Nephron (organoid): ENCODE measurements at regions not wholly inside any gene's neighbourhood (a gene's known extent, or its start where the extent isn't known, plus 50 kb on each side); places are given as distances from the start of the nearest gene placed in this dataset.
A peak's percentile ranks its signal among the peaks of the same experiment; 100 is the strongest.

Experiments
- H3K27ac Mint-ChIP-seq, 3 experiments: 2 replicates each; pipeline ENCODE4 v1.8.0; 2020; ENCODE audit warnings: mixed read lengths in 3 of 3, mild to moderate bottlenecking in 2 of 3, moderate library complexity in 1 of 3
- H3K27me3 Mint-ChIP-seq: 2 replicates; pipeline ENCODE4 v1.8.0; 2021; ENCODE audit warnings: low read depth, mild to moderate bottlenecking, moderate library complexity, mixed read lengths
- H3K36me3 Mint-ChIP-seq: 2 replicates; pipeline ENCODE4 v1.8.0; 2020; ENCODE audit warnings: low read depth, mixed read lengths
- H3K4me1 Mint-ChIP-seq: 2 replicates; pipeline ENCODE4 v1.8.0; 2020; ENCODE audit warnings: mixed read lengths
- H3K4me3 Mint-ChIP-seq, 3 experiments: 2 replicates each; pipeline ENCODE4 v1.8.0; 2020; ENCODE audit warnings: mild to moderate bottlenecking in 3 of 3, mixed read lengths in 3 of 3, moderate library complexity in 2 of 3
- H3K9me3 Mint-ChIP-seq: 2 replicates; pipeline ENCODE4 v1.8.0; 2020; ENCODE audit warnings: mixed read lengths
- CTCF ChIP-seq, 3 experiments: fragments of 200-600 bp; sonication (generic); IDR thresholded peaks; one replicate each; pipeline ENCODE4 v1.5.0; 2021; ENCODE audit warnings: antibody characterized with exemption in 3 of 3; ENCODE audit not compliant: unreplicated experiment in 3 of 3

GRCh38 chr10:27599546-27599945 lies 95.4 kb downstream of the RAB18 start:
- H3K27me3 Mint-ChIP-seq: no peaks in the 10 kb centered on the region
- H3K4me1 Mint-ChIP-seq: peaks cover 6% of the 10 kb centered on the region
- no peak for TF ChIP-seq CTCF (IDR thresholded peaks at IDR 0.05; ENCODE audit: unreplicated experiment in 3 of 3)
- no peak overlapping the region for H3K27ac Mint-ChIP-seq
- peaks cover 18% of the 10 kb centered on the region for H3K9me3 Mint-ChIP-seq
- no peak overlapping the region for H3K4me3 Mint-ChIP-seq
- no peaks in the 10 kb centered on the region for H3K36me3 Mint-ChIP-seq

GRCh38 chr10:27600930-27601329 lies 96.8 kb downstream of the RAB18 start:
- TF ChIP-seq CTCF (IDR thresholded peaks at IDR 0.05; ENCODE audit: unreplicated experiment in 3 of 3): no peak
- no peaks in the 10 kb centered on the region for H3K27me3 Mint-ChIP-seq
- H3K4me1 Mint-ChIP-seq: peaks cover 6% of the 10 kb centered on the region
- H3K27ac Mint-ChIP-seq: peak overlapping the region in 1 of 3 experiments; percentile 28
- no peaks in the 10 kb centered on the region for H3K36me3 Mint-ChIP-seq
- peaks cover 14% of the 10 kb centered on the region for H3K9me3 Mint-ChIP-seq
- H3K4me3 Mint-ChIP-seq: no peak overlapping the region

GRCh38 chr10:27601503-27601902 lies 97.4 kb downstream of the RAB18 start:
- Mint-ChIP-seq H3K9me3 (peaks cover 8% of the 10 kb centered on the region), H3K27me3 (peaks cover 5% of the 10 kb centered on the region)

GRCh38 chr10:27601946-27602538 lies 97.9 kb downstream of the RAB18 start:
- H3K4me1 Mint-ChIP-seq: peaks cover 6% of the 10 kb centered on the region
- H3K9me3 Mint-ChIP-seq: peaks cover 3% of the 10 kb centered on the region
- H3K36me3 Mint-ChIP-seq: no peaks in the 10 kb centered on the region
- H3K27me3 Mint-ChIP-seq: peaks cover 9% of the 10 kb centered on the region
- H3K4me3 Mint-ChIP-seq: no peak overlapping the region
- no peak overlapping the region for H3K27ac Mint-ChIP-seq
- no peak for TF ChIP-seq CTCF (IDR thresholded peaks at IDR 0.05; ENCODE audit: unreplicated experiment in 3 of 3)

More at GRCh38 chr10:27601503-27601902, 97.4 kb downstream of the RAB18 start:
- TF ChIP-seq CTCF (IDR thresholded peaks at IDR 0.05; ENCODE audit: unreplicated experiment in 3 of 3): no peak
- Mint-ChIP-seq H3K27ac (no peak overlapping the region), H3K36me3 (no peaks in the 10 kb centered on the region), H3K4me3 (no peak overlapping the region), H3K4me1 (peaks cover 6% of the 10 kb centered on the region)

- no peaks in the 10 kb centered on the region for H3K36me3 Mint-ChIP-seq
- no peak for TF ChIP-seq CTCF (IDR thresholded peaks at IDR 0.05; ENCODE audit: unreplicated experiment in 3 of 3)
- H3K4me3 Mint-ChIP-seq: no peak overlapping the region
- H3K27ac Mint-ChIP-seq: no peak overlapping the region
- H3K27me3 Mint-ChIP-seq: peaks cover 9% of the 10 kb centered on the region
- peaks cover 3% of the 10 kb centered on the region for H3K9me3 Mint-ChIP-seq
- peaks cover 13% of the 10 kb centered on the region for H3K4me1 Mint-ChIP-seq
Observed at GRCh38 chr10:27603104-27603503, 99.0 kb downstream of the RAB18 start.

- peaks cover 3% of the 10 kb centered on the region for H3K9me3 Mint-ChIP-seq
- no peak overlapping the region for H3K4me3 Mint-ChIP-seq
- peaks cover 9% of the 10 kb centered on the region for H3K27me3 Mint-ChIP-seq
- peaks cover 14% of the 10 kb centered on the region for H3K4me1 Mint-ChIP-seq
- TF ChIP-seq CTCF (IDR thresholded peaks at IDR 0.05; ENCODE audit: unreplicated experiment in 3 of 3): no peak
- H3K36me3 Mint-ChIP-seq: no peaks in the 10 kb centered on the region
- no peak overlapping the region for H3K27ac Mint-ChIP-seq
Observed at GRCh38 chr10:27605318-27605717, 101.2 kb downstream of the RAB18 start.
